ENCODE measurements at regions not wholly inside any gene's neighbourhood (a gene's known extent, or its start where the extent isn't known, plus 50 kb on each side); places are given as distances from the start of the nearest gene placed in this dataset.

GRCh38 chr7:96410126-96410839 lies 88.4 kb upstream of the SLC25A13 start:
- DNase-seq (ENCODE audit: low read depth): no peak

GRCh38 chr7:96408881-96409280 lies 87.0 kb upstream of the SLC25A13 start:
- no peak for DNase-seq (ENCODE audit: low read depth)

GRCh38 chr7:96407427-96407826 lies 85.5 kb upstream of the SLC25A13 start:
- DNase-seq (ENCODE audit: low read depth): peak; percentile 76

- DNase-seq (ENCODE audit: low read depth): no peak
Observed at GRCh38 chr7:96402913-96403312, 81.0 kb upstream of the SLC25A13 start.

GRCh38 chr7:96401200-96401599 lies 79.3 kb upstream of the SLC25A13 start:
- no peak for DNase-seq (ENCODE audit: low read depth)

GRCh38 chr7:96400518-96400917 lies 78.6 kb upstream of the SLC25A13 start:
- no peak for DNase-seq (ENCODE audit: low read depth)

- DNase-seq (ENCODE audit: low read depth): no peak
Observed at GRCh38 chr7:96400001-96400400, 78.1 kb upstream of the SLC25A13 start.

GRCh38 chr7:96397936-96398598 lies 76.2 kb upstream of the SLC25A13 start:
- peak; percentile 24 for DNase-seq (ENCODE audit: low read depth)

GRCh38 chr7:96388620-96389383 lies 66.9 kb upstream of the SLC25A13 start:
- peak; percentile 83 for DNase-seq (ENCODE audit: low read depth)

GRCh38 chr7:96388166-96388565 lies 66.3 kb upstream of the SLC25A13 start:
- peak; percentile 79 for DNase-seq (ENCODE audit: low read depth)

GRCh38 chr7:96380111-96380512 lies 58.2 kb upstream of the SLC25A13 start:
- no peak for DNase-seq (ENCODE audit: low read depth)

- no peak for DNase-seq (ENCODE audit: low read depth)
Observed at GRCh38 chr7:96377399-96377798, 55.5 kb upstream of the SLC25A13 start.
